Breast epithelium (tissue), 3 donors: ENCODE measurements at regions not wholly inside any gene's neighbourhood (a gene's known extent, or its start where the extent isn't known, plus 50 kb on each side); places are given as distances from the start of the nearest gene placed in this dataset.

Experiments
- CTCF ChIP-seq, 3 donors: fragments of 450-650 bp; IDR thresholded peaks; one replicate each; pipeline ENCODE4 v1.5.1; 2016 to 2017; ENCODE audit warnings: antibody characterized with exemption in 3 of 3, mild to moderate bottlenecking in 3 of 3, moderate library complexity in 3 of 3
- POLR2A ChIP-seq: fragments of 450-650 bp; IDR thresholded peaks from one replicate; pipeline ENCODE4 v1.6.1; 2016; ENCODE audit warnings: antibody characterized with exemption, mild to moderate bottlenecking, moderate library complexity
- POLR2AphosphoS5 ChIP-seq, 3 donors: sonication (generic); formaldehyde crosslinking; IDR thresholded peaks; one replicate each; pipeline ENCODE4 v1.6.1; 2017; ENCODE audit warnings: antibody characterized with exemption in 3 of 3

DNA sequence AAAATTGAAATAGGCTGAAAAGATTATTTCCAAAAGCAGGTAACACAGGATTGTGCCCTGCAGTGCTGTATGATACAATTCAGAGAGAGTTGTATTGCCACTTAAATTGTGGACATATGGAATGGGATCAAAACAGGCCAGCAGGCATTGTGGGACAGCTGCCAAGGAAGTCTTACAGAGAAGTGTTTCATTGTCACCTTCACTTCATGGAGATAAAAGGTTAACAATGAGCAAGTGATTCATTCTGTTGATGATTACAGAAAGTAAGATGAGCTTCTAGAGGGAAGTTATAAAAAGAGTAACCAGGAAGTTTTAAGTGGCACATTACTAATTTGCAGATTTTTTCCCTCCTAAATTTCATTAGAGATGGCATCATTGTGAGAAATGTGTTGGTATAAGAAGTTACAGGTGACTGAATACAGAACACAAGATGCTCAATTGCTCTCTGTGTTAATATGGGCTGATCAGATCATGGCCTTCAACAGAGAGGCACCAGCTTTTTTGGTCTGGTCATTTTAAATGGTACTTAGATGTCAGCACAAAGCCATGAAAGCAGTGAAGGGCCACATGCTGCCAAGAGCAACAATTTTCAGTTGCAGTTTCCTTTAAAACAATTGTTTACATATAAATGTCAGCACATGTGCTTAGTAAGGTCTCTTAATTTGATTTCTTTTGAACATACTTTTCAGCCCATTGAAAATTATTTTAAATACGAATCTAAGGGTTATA, 402.5 kb upstream of the FKBP1C start:
- TF ChIP-seq CTCF (IDR thresholded peaks at IDR 0.05) (no peak), POLR2A (no peak), POLR2AphosphoS5 (IDR thresholded peaks at IDR 0.05) (no peak)
